Ishikawa (cell line): ENCODE measurements at regions not wholly inside any gene's neighbourhood (a gene's known extent, or its start where the extent isn't known, plus 50 kb on each side); places are given as distances from the start of the nearest gene placed in this dataset.

Experiments
- CEBPB ChIP-seq: IDR thresholded peaks from 2 replicates; pipeline ENCODE4 v1.6.1; 2012
- CREB1 ChIP-seq: IDR thresholded peaks from 2 replicates; pipeline ENCODE4 v1.6.1; 2012; ENCODE audit warnings: low read depth
- EGR1 ChIP-seq: IDR thresholded peaks from 2 replicates; pipeline ENCODE4 v1.6.1; 2012
- EP300 ChIP-seq: IDR thresholded peaks from 2 replicates; pipeline ENCODE4 v1.6.1; 2012; ENCODE audit warnings: borderline replicate concordance
- FOXM1 ChIP-seq: IDR thresholded peaks from 2 replicates; pipeline ENCODE4 v1.6.1; 2012; ENCODE audit warnings: low read depth, borderline replicate concordance
- NFIC ChIP-seq: IDR thresholded peaks from 2 replicates; pipeline ENCODE4 v1.6.1; 2012
- RAD21 ChIP-seq: IDR thresholded peaks from 2 replicates; pipeline ENCODE4 v1.6.1; 2012; ENCODE audit warnings: low read depth
- TAF1 ChIP-seq: IDR thresholded peaks from 2 replicates; pipeline ENCODE4 v1.6.1; 2012; ENCODE audit warnings: low read depth, mild to moderate bottlenecking
- TCF12 ChIP-seq: IDR thresholded peaks from 2 replicates; pipeline ENCODE4 v1.6.1; 2012; ENCODE audit warnings: low read depth
- TEAD4 ChIP-seq: IDR thresholded peaks from 2 replicates; pipeline ENCODE4 v1.6.1; 2012
- USF1 ChIP-seq: IDR thresholded peaks from 2 replicates; pipeline ENCODE4 v1.6.1; 2012
- YY1 ChIP-seq: IDR thresholded peaks from 2 replicates; pipeline ENCODE4 v1.6.1; 2012; ENCODE audit warnings: low read depth
- ZBTB7A ChIP-seq: IDR thresholded peaks from 2 replicates; pipeline ENCODE4 v1.6.1; 2012; ENCODE audit warnings: low read depth
- TF ChIP-seq, protein P1 (sequence below): IDR thresholded peaks from 2 replicates; pipeline ENCODE4 v1.6.1; 2012; ENCODE audit warnings: low read depth, mild to moderate bottlenecking
- TF ChIP-seq, protein P2 (sequence below): IDR thresholded peaks from 2 replicates; pipeline ENCODE4 v1.6.1; 2012

DNA sequence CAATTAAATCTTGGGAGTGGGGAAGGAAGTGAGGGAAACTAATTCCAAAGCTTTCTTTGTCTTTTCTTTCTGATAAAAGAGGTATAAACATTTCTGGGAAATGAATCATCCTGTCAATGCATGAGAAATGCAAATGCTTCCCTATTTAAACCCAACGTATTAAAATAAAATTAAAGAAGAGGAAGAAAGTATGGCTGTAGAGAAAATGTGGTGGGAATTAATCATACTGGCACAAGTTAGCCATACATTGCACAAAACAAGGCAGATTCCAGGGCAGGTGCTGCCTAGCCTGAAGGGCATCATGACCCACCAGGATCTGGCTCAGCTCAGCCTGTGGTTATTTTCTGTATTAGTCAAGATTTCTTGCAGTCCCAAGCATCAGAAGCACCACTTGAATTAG is 338.0 kb downstream of the NYAP2 start:
- TF ChIP-seq CEBPB (no peak), TCF12 (no peak), ZBTB7A (no peak), FOXM1 (no peak)

- TF ChIP-seq TEAD4 (no peak), FOXM1 (no peak), EGR1 (no peak), RAD21 (no peak), TAF1 (no peak), NFIC (no peak), CEBPB (no peak), USF1 (no peak), ZBTB7A (no peak), YY1 (no peak), TCF12 (no peak), CREB1 (no peak), EP300 (no peak)
- TF ChIP-seq, protein P1, sequence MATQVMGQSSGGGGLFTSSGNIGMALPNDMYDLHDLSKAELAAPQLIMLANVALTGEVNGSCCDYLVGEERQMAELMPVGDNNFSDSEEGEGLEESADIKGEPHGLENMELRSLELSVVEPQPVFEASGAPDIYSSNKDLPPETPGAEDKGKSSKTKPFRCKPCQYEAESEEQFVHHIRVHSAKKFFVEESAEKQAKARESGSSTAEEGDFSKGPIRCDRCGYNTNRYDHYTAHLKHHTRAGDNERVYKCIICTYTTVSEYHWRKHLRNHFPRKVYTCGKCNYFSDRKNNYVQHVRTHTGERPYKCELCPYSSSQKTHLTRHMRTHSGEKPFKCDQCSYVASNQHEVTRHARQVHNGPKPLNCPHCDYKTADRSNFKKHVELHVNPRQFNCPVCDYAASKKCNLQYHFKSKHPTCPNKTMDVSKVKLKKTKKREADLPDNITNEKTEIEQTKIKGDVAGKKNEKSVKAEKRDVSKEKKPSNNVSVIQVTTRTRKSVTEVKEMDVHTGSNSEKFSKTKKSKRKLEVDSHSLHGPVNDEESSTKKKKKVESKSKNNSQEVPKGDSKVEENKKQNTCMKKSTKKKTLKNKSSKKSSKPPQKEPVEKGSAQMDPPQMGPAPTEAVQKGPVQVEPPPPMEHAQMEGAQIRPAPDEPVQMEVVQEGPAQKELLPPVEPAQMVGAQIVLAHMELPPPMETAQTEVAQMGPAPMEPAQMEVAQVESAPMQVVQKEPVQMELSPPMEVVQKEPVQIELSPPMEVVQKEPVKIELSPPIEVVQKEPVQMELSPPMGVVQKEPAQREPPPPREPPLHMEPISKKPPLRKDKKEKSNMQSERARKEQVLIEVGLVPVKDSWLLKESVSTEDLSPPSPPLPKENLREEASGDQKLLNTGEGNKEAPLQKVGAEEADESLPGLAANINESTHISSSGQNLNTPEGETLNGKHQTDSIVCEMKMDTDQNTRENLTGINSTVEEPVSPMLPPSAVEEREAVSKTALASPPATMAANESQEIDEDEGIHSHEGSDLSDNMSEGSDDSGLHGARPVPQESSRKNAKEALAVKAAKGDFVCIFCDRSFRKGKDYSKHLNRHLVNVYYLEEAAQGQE = no peak
- TF ChIP-seq, protein P2, sequence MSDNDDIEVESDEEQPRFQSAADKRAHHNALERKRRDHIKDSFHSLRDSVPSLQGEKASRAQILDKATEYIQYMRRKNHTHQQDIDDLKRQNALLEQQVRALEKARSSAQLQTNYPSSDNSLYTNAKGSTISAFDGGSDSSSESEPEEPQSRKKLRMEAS = no peak
Measured at GRCh38 chr2:225735844-225736243, 336.3 kb downstream of the NYAP2 start.

DNA sequence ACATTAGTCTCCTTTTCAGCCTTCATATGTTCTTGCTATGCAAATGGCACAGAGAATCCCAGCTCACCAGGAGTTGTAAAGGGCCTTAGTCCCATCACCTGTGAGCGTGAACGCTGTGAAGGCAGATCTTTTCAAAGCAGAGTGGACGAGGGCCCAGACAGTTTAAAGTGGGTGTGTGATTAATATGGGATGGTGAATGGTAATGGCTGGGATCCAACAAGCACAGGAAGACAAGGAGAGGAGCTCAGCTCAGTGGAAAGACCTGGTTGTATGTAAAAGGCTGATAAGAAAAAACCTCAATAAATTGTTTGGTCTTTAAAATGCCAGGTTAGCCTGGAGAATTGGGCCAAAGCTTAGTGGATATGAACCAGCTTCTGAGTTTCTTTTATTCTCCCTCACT is 326.2 kb downstream of the NYAP2 start:
- no peak for TF ChIP-seq CREB1
- TF ChIP-seq RAD21 = no peak
- no peak for TF ChIP-seq ZBTB7A
- no peak for TF ChIP-seq NFIC
- no peak for TF ChIP-seq TAF1
- TF ChIP-seq CEBPB = no peak
- no peak for TF ChIP-seq FOXM1
- no peak for TF ChIP-seq EGR1
- TF ChIP-seq, protein P1 = no peak
- no peak for TF ChIP-seq YY1
- TF ChIP-seq USF1 = no peak
- TF ChIP-seq EP300 = no peak
- TF ChIP-seq TEAD4 = no peak
- TF ChIP-seq, protein P2 = no peak
- no peak for TF ChIP-seq TCF12
